RKO (cell line): ENCODE measurements at regions not wholly inside any gene's neighbourhood (a gene's known extent, or its start where the extent isn't known, plus 50 kb on each side); places are given as distances from the start of the nearest gene placed in this dataset.

Source experiments
- DNase-seq: peaks from one replicate; pipeline ENCODE4 v3.0.0-alpha.2; 2016; ENCODE audit warnings: low spot score

DNA sequence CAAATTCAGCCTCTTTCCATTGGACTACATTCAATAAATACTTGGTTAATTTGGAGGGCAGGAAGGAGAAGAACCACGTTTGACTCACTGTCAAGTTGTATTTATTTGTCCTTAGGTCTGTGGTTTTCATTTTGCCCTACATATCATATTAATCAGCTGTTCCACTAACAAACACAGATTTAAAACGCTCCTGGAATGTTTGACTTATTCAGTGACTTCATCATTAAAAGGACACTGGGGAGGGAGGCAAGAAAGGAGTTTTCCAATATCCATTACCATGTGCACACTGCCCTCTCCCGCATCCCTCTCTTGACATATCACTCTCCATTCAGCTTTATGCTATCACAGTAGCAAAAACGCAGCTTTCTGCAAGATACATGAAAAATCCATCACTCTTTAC, 98.2 kb upstream of the C1orf87 start:
- DNase-seq, result no peak

DNA sequence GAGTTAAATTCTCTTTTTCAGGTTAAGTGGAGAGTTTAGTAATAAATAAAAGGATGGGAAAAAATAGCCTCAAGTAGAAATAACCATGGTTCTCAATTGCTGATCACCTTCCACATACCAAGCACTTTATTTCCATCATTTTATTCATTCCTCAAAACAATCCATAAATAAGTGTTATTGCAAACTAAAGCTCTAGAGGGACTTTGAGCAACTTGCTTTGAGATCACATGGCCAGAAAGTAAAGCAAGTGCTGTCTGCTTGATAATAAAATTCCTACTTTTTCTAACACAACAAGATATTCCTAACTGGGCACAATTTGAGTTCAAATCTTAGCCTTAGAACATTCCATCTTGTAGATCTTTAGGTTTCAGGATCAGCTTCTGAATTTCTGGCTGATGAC, 97.1 kb upstream of the C1orf87 start:
- DNase-seq, result no peak

DNA sequence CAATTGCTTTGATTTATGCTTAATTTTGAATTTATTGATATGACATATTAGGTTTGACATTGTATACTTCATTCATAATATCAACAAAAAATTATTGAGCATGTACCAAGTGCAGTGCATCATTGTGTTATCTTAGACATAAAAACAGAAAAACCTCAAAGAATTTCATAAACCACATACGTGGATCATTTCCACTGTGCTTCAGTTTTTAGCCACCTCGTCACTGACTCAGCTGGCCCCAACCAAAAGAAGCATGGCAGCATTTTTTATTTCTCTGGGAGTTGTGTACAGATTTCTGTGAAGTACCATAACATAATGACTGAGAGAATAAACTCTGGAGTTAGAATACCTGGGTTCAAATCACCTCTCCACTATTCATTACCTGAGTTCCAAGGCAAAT, 95.6 kb upstream of the C1orf87 start:
- no peak for DNase-seq

DNA sequence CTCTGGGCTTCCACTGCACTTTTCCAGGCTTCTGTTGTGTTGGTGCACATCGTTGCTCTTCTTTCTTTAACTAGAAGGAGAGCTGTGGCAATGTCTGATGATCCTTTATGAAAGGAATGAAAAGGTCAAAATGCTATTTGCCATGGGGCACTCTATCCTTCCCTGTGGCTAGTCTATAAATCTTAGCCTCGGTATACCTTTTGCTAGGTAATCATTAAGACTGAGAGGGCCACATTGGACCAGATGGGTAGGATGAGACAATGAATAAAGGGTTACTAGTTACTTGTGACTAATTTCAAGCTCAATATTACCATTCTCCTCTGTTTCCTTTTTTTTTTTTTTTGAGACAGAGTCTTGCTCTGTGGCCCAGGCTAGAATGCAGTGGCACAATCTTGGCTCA, 89.4 kb upstream of the C1orf87 start:
- no peak for DNase-seq

DNA sequence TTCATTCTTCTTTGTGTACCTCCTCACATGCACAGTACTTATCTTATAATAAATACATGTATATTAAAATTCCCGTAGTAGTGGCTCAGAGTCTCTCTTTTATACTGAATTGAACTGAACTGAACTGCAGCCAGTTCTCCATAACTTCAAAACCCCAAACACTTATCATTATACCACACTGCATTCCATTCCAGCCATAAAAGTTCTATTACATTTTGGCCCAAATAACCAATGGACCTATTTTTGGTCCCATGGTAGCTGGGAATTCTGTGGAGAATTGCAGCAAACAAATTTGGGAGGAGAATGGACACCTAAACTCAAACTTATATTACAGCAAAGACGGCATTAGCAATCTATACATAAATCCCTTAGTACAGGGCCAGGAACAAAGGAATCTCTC, 86.6 kb upstream of the C1orf87 start:
- DNase-seq, result no peak

DNA sequence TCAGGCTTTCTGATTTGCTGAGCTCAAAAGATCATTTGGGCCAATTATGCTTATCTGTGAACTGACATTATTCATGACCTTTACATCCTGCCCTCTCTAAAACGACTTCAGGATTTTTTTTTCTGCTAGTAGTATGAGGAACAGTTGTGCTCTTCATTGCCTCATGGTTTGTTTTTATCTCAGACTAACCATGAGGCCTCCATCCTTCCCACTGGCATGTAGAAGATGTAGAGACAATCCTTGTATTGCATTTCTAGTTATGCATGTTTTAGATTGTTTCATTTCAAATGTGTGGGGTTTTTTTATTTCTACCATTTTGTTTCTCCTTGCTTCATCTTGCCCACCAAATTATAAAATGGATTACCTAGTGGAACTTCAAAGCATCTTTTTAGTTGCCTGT, 82.8 kb upstream of the C1orf87 start:
- no peak for DNase-seq

DNA sequence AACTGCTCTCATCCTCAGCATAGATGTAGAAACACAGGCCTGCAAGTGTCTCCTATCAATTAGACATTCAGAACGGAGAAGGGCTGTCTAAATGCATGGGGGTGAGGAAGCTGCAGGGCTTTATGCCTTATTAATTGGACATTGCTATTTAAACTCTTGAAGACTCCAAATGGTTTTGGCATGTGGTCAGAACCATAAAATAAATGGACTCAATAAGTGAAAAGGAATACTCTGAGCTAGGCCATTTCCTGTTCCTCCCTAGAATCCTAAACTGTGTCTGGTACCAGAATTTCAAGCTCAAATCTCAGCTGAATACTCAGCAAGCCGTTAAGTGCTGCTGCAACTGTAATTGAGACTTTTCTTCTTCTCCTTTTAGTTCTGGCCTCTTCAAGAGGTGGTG, 80.4 kb upstream of the C1orf87 start:
- no peak for DNase-seq

DNA sequence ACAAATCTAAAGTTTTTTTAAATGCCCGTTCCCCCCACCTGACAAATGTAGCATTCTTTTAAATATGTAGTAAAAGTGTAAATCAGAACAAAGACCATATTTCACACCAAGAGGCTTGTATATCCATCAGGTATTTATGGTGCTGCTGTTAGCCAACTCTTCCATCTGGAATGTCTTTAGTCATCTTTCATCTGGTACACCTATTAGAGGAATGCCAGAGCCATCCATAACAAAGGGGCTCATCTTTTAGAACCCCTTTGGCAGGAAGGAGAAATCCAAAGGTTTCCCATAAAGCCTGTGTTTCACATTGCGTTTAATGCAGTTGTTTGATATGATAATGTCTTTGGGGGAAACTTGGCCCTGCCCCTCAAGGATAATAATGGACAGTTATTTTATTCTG, 79.3 kb upstream of the C1orf87 start:
- no peak for DNase-seq

DNA sequence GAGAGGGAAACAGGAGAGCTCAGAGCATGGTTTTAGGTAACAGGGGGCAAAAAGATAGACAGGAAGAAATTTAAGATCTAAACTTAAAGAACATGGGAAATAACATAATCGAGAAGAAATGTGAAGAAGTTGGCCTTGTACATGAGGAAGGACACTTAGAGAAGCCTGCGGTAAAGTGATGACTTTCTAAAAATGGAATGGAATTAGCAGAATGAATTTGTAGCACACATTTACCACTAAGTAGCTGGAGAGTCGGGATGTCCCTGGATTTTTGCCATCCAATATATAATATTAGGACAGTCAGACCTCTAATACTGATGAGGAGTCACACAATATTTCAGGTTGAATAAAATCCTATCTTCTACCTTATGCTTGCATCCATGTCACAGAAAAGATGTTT, 77.7 kb upstream of the C1orf87 start:
- no peak for DNase-seq

DNA sequence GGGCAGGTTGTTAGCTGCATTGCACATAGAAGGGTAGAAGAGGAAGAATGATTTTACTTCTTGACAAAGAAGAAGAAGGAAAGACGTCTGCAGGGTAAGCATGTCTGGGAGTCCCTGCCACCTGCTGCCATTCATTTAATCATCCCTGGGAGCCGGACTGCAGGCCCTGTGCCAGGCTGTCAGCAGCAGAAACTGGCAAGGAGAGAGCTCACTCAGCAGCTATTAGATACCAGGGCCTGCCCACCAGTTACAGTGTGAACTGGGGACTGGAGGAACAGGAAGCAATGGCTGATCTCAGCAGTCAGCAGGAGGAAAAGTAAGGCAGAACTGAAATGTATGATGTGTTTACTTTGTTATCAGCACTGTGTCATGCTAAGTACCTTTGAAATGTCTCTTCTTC, 75.7 kb upstream of the C1orf87 start:
- DNase-seq, result no peak

DNA sequence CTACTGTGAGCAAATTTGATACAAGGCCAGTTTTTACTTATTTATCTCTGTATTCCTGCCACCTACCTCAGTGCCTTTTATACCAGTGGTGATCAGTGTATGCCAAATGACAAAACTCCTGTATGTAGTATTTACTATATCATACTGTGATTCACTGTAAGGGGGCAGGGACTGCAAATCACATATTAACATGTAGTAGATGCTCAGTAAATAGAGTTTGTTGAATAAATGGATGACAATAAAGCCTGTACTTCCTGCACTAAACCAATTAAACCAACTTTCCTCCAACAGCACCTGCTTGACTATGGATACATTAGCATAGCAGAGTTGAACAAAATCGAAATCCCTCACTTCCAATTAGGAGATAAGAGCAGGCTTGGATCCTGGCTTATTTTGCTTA, 73.3 kb upstream of the C1orf87 start:
- no peak for DNase-seq

DNA sequence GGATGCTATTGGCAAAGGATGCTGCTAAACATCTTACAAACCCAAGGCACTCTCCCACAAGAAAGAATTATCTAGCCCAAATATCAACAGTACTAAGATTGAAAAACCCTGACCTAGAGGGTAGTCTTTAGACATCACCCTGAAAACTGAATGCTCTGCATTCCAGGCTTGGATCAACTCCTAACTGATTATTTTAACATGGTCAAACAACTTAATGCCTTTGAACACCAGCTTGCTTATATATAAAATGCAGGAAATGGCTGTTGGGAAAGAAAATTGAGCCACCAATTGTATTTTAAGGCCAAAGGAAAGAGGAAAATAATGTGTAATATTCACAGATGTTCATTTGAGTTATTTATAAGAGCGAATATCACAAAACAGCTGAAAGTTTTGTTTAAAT, 72.2 kb upstream of the C1orf87 start:
- DNase-seq, result no peak

DNA sequence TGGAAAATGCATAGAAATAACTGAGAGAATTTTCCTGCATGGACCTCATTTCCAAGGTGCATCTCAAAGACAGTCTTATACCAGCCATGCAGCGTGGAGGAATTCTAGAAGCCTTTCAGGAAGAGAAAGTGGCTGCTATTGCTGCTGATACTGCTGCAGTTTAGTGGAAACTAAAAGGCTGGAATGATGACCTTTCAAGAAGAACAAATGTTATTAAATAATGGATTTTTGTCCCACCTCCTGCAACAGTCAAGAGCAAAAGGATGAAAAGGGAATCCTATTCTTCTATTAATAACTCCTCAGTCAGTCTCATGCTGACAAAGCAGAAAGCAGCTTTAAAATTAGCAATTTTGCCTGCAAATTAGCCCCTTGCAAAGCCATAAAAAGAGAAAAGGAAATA, 68.2 kb upstream of the C1orf87 start:
- DNase-seq, result no peak

DNA sequence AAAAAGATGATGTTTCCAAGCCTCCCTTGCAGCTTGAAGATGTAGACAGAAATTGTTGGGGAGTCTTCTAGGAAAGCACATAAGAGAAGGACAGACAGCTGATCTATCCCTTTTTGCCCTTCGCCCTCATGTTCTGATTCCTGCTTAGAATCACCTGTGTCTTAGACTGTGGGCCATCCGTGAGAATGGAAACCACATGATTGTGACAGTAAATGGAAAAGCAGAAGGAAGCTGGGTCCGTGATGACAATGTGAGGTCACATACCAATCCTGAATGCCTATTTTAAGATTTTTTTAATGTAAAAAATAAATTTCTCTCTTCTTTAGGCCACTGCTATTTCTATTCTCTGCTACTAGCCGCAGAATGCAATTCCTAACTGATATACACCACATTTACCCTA, 67.7 kb upstream of the C1orf87 start:
- no peak for DNase-seq

DNA sequence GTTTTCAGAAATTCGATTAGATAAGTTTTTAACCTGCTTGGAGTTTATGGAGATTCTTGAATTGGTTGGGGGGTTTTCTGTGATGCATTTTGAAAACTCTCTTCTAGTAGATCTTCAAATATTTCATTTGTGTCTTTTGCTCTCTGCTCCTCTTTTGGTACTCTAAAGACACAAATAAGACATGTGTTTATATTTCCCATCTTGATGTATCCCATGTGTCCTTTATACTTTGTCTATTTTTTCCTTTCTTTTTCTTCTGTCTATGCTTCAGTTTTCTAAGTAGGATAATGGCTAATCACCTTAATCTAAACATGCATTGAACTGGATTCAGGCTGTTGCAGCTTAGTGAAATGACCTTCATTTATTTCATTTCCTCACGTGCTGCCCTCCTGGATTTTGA, 63.8 kb upstream of the C1orf87 start:
- DNase-seq, result no peak

DNA sequence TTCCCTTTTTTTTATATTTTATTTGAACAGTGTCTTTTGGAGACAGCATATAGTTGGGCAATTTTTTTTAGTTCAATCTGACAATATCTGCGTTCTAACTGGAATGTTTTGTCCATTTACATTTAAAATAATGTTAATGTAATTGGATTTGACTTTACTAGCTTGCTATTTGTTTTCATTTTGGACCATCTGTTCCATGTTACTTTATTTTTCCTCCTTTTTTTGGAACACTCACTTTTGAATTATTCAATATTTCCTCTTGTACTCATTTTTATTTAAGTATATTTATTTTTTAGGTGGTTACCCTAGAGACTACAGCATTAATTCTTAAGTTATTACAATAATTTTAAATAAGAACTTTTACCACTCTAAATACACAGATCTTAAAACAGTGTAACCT, 62.8 kb upstream of the C1orf87 start:
- DNase-seq, result no peak

DNA sequence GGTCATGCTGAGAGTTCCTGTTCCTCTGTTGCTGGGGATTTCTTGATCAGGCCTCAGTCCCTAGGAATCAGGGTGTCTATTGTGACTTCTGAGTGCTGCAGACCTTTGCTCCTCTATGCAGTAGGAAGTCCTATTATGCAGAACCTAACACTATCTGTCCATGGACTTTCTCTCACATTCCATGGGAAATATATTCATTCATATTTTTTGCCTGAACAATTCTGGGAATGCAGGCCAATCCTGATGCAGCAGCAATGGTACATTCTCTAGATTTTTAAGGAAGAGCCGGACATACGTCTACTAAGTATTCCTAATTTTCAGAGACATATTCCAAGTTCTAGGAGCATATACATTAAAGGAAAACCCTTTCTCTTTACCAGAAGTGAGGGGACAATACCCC, 61.1 kb upstream of the C1orf87 start:
- no peak for DNase-seq

DNA sequence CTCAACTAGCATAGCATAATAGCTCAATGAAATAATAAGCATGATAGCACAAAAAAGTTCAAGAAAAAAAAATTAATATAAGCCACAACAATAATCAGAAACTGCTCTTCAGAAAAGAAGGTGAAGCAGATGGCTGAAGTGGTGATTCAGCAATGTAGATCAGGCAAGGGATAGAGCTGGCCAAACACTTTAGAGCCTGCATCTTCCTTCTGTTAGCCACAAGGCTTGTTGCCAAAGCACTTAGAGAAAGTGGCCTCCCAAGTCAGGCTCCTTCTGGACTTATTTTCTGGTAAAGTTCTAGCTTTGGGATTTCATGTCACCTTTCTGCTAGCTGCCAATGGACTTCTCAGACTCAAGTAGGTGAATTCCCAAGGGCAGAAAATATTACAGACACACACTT, 60.3 kb upstream of the C1orf87 start:
- DNase-seq, result no peak

DNA sequence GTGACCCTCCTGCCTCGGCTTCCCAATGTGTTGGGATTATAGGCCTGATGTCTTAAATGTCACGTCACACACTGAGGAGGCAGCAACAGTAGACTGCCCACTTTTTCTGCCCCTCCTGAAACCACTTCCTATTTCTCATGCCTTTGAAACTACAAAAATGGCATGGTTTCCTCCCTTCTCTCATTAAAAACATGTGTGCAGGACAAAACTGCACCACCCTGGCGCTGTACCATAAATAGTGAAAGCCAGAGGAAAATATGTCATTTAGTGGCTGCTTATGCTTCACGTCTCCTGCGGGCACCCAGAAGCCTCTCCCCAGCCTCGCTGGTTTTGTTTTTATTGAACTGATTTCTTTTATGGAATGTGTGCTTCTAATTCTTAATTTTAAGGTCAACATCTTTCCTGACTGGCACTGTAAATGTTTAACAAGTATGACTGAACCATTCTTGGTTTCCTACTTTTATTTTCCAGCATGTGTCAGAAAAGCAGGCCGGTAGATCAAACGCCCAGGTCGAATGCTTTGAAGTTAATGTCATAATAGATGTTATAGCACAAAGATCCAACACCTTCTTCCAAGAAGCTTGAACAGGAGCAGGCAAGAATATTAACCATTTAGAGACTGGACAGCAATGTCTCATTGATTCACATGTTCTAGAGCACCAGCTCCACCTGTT, 59.6 kb upstream of the C1orf87 start:
- DNase-seq, result no peak

DNA sequence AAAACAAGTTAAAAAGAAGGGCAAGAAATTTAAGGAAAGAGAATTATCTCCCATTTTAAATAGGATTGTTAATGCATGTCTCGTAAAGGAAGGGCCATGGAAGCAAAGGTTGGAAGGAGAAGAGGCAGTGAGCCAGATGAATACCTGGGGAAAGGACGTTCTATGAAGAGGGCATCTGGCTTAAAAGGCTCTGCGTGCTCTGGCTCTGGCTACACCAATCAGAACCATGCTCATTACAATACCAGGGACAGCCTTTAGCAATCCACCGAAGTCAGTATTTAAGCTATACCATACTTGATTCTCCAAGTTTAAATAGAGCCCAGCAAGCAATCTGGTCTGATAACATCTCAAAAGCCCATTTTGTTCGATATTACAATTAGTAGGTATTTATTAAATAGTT, 58.5 kb upstream of the C1orf87 start:
- DNase-seq, result no peak

DNA sequence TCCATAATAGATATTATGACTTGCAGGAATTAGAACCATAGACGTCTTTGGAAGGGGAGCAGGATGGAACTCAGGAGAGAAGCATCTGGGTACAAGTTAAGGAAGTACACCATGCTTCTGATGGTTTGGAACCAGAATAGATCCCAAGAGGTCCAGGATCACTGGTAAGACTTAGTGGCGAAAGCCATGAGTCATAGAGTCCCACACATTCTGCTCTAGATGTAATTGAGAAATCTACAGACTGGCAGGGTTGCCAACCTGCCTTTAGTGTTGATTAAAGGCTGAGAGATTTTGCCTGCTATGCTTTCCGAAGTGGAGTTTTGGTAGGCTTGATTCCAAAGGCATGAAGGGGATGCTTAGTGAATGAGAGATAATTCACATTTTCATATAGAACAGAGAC, 57.1 kb upstream of the C1orf87 start:
- DNase-seq, result no peak

DNA sequence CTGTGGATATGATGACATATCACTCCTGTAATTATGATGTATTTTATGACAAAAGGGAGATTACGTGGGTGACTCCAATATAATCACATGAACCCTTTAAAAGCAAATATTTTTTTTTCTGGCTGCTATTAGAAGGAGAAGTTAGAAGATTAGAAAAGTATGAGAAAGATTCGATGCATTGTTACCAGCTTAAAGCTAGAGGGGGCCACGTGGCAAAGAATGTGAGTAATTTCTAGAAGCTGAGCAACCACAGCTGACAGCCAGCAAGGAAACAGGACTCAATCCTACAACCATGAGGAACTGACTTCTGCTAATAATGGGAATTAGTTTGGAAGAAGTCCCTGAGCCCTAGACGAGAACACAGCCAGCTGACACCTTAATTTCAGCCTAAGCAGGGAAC, 56.3 kb upstream of the C1orf87 start:
- no peak for DNase-seq

DNA sequence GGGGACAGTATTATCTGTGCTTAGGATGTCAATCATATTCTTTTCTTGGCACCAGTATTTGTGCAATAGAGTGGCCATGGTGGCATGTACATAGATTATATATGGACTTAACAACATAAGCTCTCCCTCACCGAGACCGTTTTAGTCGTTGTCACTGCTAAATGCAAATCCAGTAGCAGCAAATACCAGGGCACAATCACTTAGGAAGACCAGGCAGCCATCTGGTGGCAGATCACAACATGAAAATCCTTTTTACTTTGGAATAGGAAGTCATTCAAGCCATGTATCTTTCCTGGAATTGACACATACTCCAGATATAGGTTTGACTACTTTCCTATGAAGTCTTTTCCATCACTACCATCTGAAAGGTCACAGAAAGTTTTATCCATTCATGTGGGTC, 53.2 kb upstream of the C1orf87 start:
- DNase-seq, result peak; percentile 5
